ENCODE measurements at regions not wholly inside any gene's neighbourhood (a gene's known extent, or its start where the extent isn't known, plus 50 kb on each side); places are given as distances from the start of the nearest gene placed in this dataset.

DNA sequence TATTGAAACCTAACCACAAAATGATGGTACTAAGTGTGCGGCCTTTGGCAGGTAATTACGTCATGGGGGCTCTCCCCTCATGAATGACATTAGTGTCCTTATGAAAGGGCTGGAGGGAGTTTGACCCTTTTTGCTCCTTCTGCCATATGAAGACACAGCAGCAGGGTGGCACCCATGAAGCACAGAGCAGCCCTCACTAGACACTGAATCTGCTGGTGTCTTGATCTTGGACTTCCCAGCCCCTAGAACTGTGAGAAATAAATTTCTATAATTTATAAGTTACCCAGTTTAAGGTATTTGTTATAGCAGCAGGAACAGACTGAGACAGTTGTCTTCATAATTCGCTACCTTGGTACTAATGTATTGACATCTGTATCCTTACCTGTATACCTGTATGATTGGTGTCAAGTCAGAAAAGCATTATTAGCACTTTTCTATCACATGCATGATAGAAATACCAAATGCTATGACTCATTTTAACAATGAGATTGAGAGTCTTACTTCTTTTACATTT, 80.4 kb downstream of the GCNT4 start:
- TF ChIP-seq, protein P1, sequence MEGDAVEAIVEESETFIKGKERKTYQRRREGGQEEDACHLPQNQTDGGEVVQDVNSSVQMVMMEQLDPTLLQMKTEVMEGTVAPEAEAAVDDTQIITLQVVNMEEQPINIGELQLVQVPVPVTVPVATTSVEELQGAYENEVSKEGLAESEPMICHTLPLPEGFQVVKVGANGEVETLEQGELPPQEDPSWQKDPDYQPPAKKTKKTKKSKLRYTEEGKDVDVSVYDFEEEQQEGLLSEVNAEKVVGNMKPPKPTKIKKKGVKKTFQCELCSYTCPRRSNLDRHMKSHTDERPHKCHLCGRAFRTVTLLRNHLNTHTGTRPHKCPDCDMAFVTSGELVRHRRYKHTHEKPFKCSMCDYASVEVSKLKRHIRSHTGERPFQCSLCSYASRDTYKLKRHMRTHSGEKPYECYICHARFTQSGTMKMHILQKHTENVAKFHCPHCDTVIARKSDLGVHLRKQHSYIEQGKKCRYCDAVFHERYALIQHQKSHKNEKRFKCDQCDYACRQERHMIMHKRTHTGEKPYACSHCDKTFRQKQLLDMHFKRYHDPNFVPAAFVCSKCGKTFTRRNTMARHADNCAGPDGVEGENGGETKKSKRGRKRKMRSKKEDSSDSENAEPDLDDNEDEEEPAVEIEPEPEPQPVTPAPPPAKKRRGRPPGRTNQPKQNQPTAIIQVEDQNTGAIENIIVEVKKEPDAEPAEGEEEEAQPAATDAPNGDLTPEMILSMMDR (IDR thresholded peaks at IDR 0.05) = no peak
- no peak for TF ChIP-seq POLR2A (IDR thresholded peaks at IDR 0.05)

All from thyroid gland (tissue), 4 donors.